ENCODE measurements at regions not wholly inside any gene's neighbourhood (a gene's known extent, or its start where the extent isn't known, plus 50 kb on each side); places are given as distances from the start of the nearest gene placed in this dataset.

GRCh38 chr4:102445213-102445612 is 55.9 kb upstream of the NFKB1 start:
- DNase-seq (no peak), ATAC-seq (no peak)
- Histone ChIP-seq H3K27ac (ENCODE audit: low read depth, low read length) (no peak overlapping the region), H3K4me3 (ENCODE audit: low read length) (no peak overlapping the region), H3K36me3 (ENCODE audit: control insufficient read depth in 2 of 3, insufficient read depth in 3 of 3, low read length in 3 of 3) (no peaks in the 10 kb centered on the region), H3K9me3 (ENCODE audit: control insufficient read depth in 2 of 3, low read length in 3 of 3) (no peaks in the 10 kb centered on the region), H3K4me1 (ENCODE audit: control insufficient read depth in 2 of 2, insufficient read depth in 2 of 2, low read length in 2 of 2) (no peaks in the 10 kb centered on the region), H3K27me3 (ENCODE audit: control insufficient read depth in 2 of 2, insufficient read depth in 2 of 2, low read length in 2 of 2) (no peaks in the 10 kb centered on the region)
- Mint-ChIP-seq H3K4me1 (peaks cover 0 to 35% (median 7%) of the 10 kb centered on the region in 7 donors), H3K4me3 (no peak overlapping the region), H3K27me3 (peaks cover 0 to 5% (median 0%) of the 10 kb centered on the region in 5 donors), H3K27ac (no peak overlapping the region), H3K36me3 (no peaks in the 10 kb centered on the region), H3K9me3 (no peaks in the 10 kb centered on the region)
- ChIA-PET CTCF (interaction anchor here (1.1 kb wide), 1 partner anchor 14 kb away, joined by 3 read pairs; no protein-coding TSS in a partner anchor), POLR2A (interaction anchor here (1.1 kb wide), 1 partner anchor 171 kb away, joined by 3 read pairs; no protein-coding TSS in a partner anchor)
- intact Hi-C loops (cut with micrococcal nuclease): loop anchor here (5.0 kb wide), 3 partner anchors 82 to 382 kb away; partner anchors contain the start of genes UBE2D3 (in 2 of the 2) and SLC39A8 (in 1 of the 2)

GRCh38 chr4:102447413-102447812 is 53.7 kb upstream of the NFKB1 start:
- POLR2A ChIA-PET: no interaction called here
- ATAC-seq: peak; percentile 36
- H3K36me3 Mint-ChIP-seq: no peaks in the 10 kb centered on the region

GRCh38 chr4:102449751-102450352 is 51.3 kb upstream of the NFKB1 start:
- DNase-seq (peak in 7 of 9 donors; percentile 52 to 78 (median 71)), ATAC-seq (peak; percentile 85)
- Histone ChIP-seq H3K4me3 (ENCODE audit: low read length) (no peak overlapping the region), H3K27me3 (ENCODE audit: control insufficient read depth in 2 of 2, insufficient read depth in 2 of 2, low read length in 2 of 2) (no peaks in the 10 kb centered on the region), H3K36me3 (ENCODE audit: control insufficient read depth in 2 of 3, insufficient read depth in 3 of 3, low read length in 3 of 3) (no peaks in the 10 kb centered on the region), H3K27ac (ENCODE audit: low read depth, low read length) (no peak overlapping the region), H3K9me3 (ENCODE audit: control insufficient read depth in 2 of 3, low read length in 3 of 3) (no peaks in the 10 kb centered on the region), H3K4me1 (ENCODE audit: control insufficient read depth in 2 of 2, insufficient read depth in 2 of 2, low read length in 2 of 2) (no peaks in the 10 kb centered on the region)
- Mint-ChIP-seq H3K36me3 (no peaks in the 10 kb centered on the region), H3K9me3 (no peaks in the 10 kb centered on the region), H3K27me3 (peaks cover 0 to 5% (median 0%) of the 10 kb centered on the region in 5 donors), H3K4me3 (no peak overlapping the region), H3K4me1 (peaks cover 2 to 48% (median 9%) of the 10 kb centered on the region in 7 donors), H3K27ac (peak overlapping the region in 2 of 9 donors; percentile 16 to 56)
- ChIA-PET CTCF (interaction anchor here (0.7 to 3.0 kb wide), 5 partner anchors 96 to 564 kb away, joined by 3 to 32 read pairs (median 4); no protein-coding TSS in a partner anchor), POLR2A (no interaction called here)
- intact Hi-C loops (cut with micrococcal nuclease): loop anchor here (1.0 to 5.0 kb wide), 12 partner anchors 19 to 649 kb away; partner anchors contain the start of genes BDH2 (in 2 of the 2), NFKB1 (in 2 of the 2), UBE2D3 (in 2 of the 2) and SLC39A8 (in 1 of the 2)

More at GRCh38 chr4:102447413-102447812, 53.7 kb upstream of the NFKB1 start:
- CTCF ChIA-PET: interaction anchor here (0.6 to 3.0 kb wide), 6 partner anchors 19 to 377 kb away, joined by 3 to 32 read pairs (median 6); no protein-coding TSS in a partner anchor
- Histone ChIP-seq H3K9me3 (ENCODE audit: control insufficient read depth in 2 of 3, low read length in 3 of 3) (no peaks in the 10 kb centered on the region), H3K36me3 (ENCODE audit: control insufficient read depth in 2 of 3, insufficient read depth in 3 of 3, low read length in 3 of 3) (no peaks in the 10 kb centered on the region), H3K27ac (ENCODE audit: low read depth, low read length) (no peak overlapping the region), H3K27me3 (ENCODE audit: control insufficient read depth in 2 of 2, insufficient read depth in 2 of 2, low read length in 2 of 2) (no peaks in the 10 kb centered on the region), H3K4me3 (ENCODE audit: low read length) (no peak overlapping the region), H3K4me1 (ENCODE audit: control insufficient read depth in 2 of 2, insufficient read depth in 2 of 2, low read length in 2 of 2) (no peaks in the 10 kb centered on the region)
- intact Hi-C loops (cut with micrococcal nuclease): loop anchor here (1.0 to 5.0 kb wide), 4 partner anchors 16 to 380 kb away; partner anchors contain the start of genes UBE2D3 (in 2 of the 2) and SLC39A8 (in 1 of the 2)
- peak overlapping the region in 1 of 9 donors; percentile 82 for H3K27ac Mint-ChIP-seq
- H3K27me3 Mint-ChIP-seq: no peaks in the 10 kb centered on the region
- DNase-seq: no peak
- H3K4me3 Mint-ChIP-seq: peak overlapping the region in 1 of 10 donors; percentile 67
- peaks cover 2 to 39% (median 9%) of the 10 kb centered on the region in 7 donors for H3K4me1 Mint-ChIP-seq
- no peaks in the 10 kb centered on the region for H3K9me3 Mint-ChIP-seq

GRCh38 chr4:102451266-102451665 is 49.9 kb upstream of the NFKB1 start:
- H3K4me1 Mint-ChIP-seq: peaks cover 3 to 44% (median 12%) of the 10 kb centered on the region in 7 donors
- intact Hi-C loops (cut with micrococcal nuclease): loop anchor here (2.0 to 5.0 kb wide), 2 partner anchors 50 to 106 kb away; partner anchors contain the start of gene NFKB1 (in 1 of the 2)
- no peak overlapping the region for H3K27ac Mint-ChIP-seq
- no peaks in the 10 kb centered on the region for H3K27me3 ChIP-seq (ENCODE audit: control insufficient read depth in 2 of 2, insufficient read depth in 2 of 2, low read length in 2 of 2)
- H3K9me3 Mint-ChIP-seq: no peaks in the 10 kb centered on the region
- DNase-seq: no peak
- H3K4me3 ChIP-seq (ENCODE audit: low read length): no peak overlapping the region
- no peaks in the 10 kb centered on the region for H3K4me1 ChIP-seq (ENCODE audit: control insufficient read depth in 2 of 2, insufficient read depth in 2 of 2, low read length in 2 of 2)
- peaks cover 0 to 5% (median under 1%) of the 10 kb centered on the region in 5 donors for H3K27me3 Mint-ChIP-seq
- no peaks in the 10 kb centered on the region for H3K9me3 ChIP-seq (ENCODE audit: control insufficient read depth in 2 of 3, low read length in 3 of 3)
- no peak overlapping the region for H3K4me3 Mint-ChIP-seq
- POLR2A ChIA-PET: interaction anchor here (0.7 kb wide), 1 partner anchor 177 kb away, joined by 3 read pairs; no protein-coding TSS in a partner anchor
- H3K36me3 ChIP-seq (ENCODE audit: control insufficient read depth in 2 of 3, insufficient read depth in 3 of 3, low read length in 3 of 3): no peaks in the 10 kb centered on the region
- peaks cover 0 to 2% (median 0%) of the 10 kb centered on the region in 5 donors for H3K36me3 Mint-ChIP-seq
- CTCF ChIA-PET: interaction anchor here (0.7 kb wide), 1 partner anchor 173 kb away, joined by 3 read pairs; no protein-coding TSS in a partner anchor
- H3K27ac ChIP-seq (ENCODE audit: low read depth, low read length): no peak overlapping the region
- no peak for ATAC-seq

Data from naive thymus-derived CD4-positive, alpha-beta T cell (primary cell).